ENCODE measurements at regions not wholly inside any gene's neighbourhood (a gene's known extent, or its start where the extent isn't known, plus 50 kb on each side); places are given as distances from the start of the nearest gene placed in this dataset.
A peak's percentile ranks its signal among the peaks of the same experiment; 100 is the strongest.

- no peak for DNase-seq
- Mint-ChIP-seq H3K4me3 (no peak overlapping the region), H3K9me3 (no peaks in the 10 kb centered on the region), H3K27ac (no peak overlapping the region), H3K36me3 (ENCODE audit: low read depth) (no peaks in the 10 kb centered on the region), H3K27me3 (peaks cover 17% of the 10 kb centered on the region), H3K4me1 (ENCODE audit: low read depth) (peaks cover 6% of the 10 kb centered on the region)
Observed at GRCh38 chr3:193774916-193775285, 181.9 kb downstream of the OPA1 start.

DNA sequence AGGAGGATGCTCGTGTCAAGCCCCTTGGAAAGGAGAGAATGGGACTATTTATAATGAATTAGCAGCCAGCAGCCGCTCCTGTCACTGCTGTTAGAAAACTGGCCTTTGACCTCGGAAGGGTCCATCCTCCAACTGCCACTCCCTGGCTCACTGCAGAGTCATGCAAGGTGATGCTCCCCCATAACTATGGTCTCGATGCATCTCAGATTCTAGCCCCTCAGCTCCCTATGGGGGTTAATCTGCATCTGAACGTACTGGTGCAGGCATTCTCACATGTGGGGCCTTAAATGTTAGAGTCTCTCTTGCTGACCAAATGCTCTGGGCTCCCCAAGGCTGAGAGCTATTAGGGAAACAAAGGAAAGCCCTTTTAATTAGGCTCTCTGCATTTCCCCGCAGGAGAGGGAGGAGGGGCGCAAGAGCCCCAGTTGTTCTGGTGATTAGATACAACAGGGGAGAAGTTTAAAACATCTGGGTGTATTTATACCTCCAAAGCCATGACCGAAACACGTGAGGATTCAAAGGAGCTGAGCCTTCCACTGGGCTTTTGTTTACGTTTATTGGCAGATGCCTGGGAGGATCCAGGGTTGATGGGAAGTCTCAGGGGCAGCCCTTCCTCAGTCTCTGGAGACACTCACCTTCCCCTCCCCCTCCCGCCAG, 182.5 kb downstream of the OPA1 start:
- peaks cover 6% of the 10 kb centered on the region for H3K4me1 Mint-ChIP-seq (ENCODE audit: low read depth)
- H3K27me3 Mint-ChIP-seq: peaks cover 24% of the 10 kb centered on the region
- no peak overlapping the region for H3K4me3 Mint-ChIP-seq
- no peak overlapping the region for H3K27ac Mint-ChIP-seq
- H3K36me3 Mint-ChIP-seq (ENCODE audit: low read depth): no peaks in the 10 kb centered on the region
- H3K9me3 Mint-ChIP-seq: no peaks in the 10 kb centered on the region
- DNase-seq: no peak

DNA sequence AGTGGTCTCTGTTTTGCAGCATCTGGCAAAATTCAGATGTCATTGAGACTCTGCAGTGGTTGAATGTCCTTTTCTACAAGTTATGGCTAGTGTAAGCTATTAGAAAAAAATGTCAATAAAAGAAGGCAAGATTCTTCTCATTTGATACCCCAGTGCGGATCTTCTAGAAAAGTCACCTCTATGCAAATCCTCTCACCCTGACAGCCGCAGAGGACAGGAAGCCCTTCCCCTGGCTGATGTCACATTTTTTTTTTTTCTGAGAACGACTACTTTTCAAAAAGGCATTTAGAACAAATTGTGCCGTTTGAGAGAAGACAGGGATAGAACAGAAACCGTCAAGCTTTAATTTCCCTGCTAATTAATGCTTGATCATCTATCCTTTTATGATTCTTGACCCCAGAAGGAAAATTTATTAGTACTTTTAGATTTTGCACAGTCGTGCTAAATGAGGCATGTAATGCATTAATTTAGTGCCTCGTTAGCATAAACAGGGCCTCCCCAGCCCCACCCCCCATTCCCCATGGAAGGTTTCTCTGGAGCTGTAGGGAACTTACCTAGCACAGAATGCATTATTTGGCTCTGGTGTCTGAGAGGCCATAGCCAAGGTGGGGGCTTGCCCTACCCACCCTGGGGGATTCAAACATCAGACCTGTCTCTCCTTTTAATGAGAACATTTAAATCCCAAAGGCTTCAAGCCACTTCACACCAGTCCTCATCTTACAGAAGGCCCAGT, 183.8 kb downstream of the OPA1 start:
- Mint-ChIP-seq H3K27ac (no peak overlapping the region), H3K4me3 (no peak overlapping the region), H3K4me1 (ENCODE audit: low read depth) (peaks cover 6% of the 10 kb centered on the region), H3K9me3 (no peaks in the 10 kb centered on the region), H3K27me3 (peaks cover 33% of the 10 kb centered on the region), H3K36me3 (ENCODE audit: low read depth) (no peaks in the 10 kb centered on the region)
- DNase-seq: no peak

GRCh38 chr3:193777524-193777923, 184.5 kb downstream of the OPA1 start:
- no peak overlapping the region for H3K4me3 Mint-ChIP-seq
- peaks cover 6% of the 10 kb centered on the region for H3K4me1 Mint-ChIP-seq (ENCODE audit: low read depth)
- no peak overlapping the region for H3K27ac Mint-ChIP-seq
- no peak for DNase-seq
- no peaks in the 10 kb centered on the region for H3K9me3 Mint-ChIP-seq
- no peaks in the 10 kb centered on the region for H3K36me3 Mint-ChIP-seq (ENCODE audit: low read depth)
- peaks cover 40% of the 10 kb centered on the region for H3K27me3 Mint-ChIP-seq

GRCh38 chr3:193778676-193779075, 185.7 kb downstream of the OPA1 start:
- Mint-ChIP-seq H3K27me3 (peaks cover 49% of the 10 kb centered on the region), H3K36me3 (ENCODE audit: low read depth) (no peaks in the 10 kb centered on the region), H3K4me1 (ENCODE audit: low read depth) (peaks cover 6% of the 10 kb centered on the region), H3K27ac (no peak overlapping the region), H3K4me3 (no peak overlapping the region), H3K9me3 (no peaks in the 10 kb centered on the region)
- DNase-seq: no peak

- no peak for DNase-seq
- H3K4me1 Mint-ChIP-seq (ENCODE audit: low read depth): peaks cover 6% of the 10 kb centered on the region
- H3K4me3 Mint-ChIP-seq: no peak overlapping the region
- peaks cover 57% of the 10 kb centered on the region for H3K27me3 Mint-ChIP-seq
- no peak overlapping the region for H3K27ac Mint-ChIP-seq
- H3K36me3 Mint-ChIP-seq (ENCODE audit: low read depth): no peaks in the 10 kb centered on the region
- no peaks in the 10 kb centered on the region for H3K9me3 Mint-ChIP-seq
Observed at GRCh38 chr3:193779933-193780332, 186.9 kb downstream of the OPA1 start.

DNA sequence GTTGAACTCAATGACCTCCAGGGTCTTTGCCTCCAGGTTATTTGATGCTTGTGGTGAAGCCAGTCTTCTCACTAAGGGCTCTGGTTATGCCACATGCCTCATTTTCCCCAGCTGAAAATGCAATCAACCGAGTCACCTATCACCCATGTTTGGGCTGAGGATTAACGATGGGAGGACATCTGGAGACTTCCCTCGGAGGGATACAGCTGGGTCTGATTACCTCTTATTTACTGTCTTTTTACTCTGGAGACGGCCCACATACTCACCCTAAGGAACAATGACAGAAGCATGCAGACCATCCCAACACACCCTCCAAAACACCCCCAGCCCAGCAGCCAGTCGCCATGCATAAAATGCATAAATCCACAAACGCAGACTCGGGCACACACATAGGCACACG, 187.4 kb downstream of the OPA1 start:
- Mint-ChIP-seq H3K4me3 (no peak overlapping the region), H3K27me3 (peaks cover 58% of the 10 kb centered on the region), H3K36me3 (ENCODE audit: low read depth) (no peaks in the 10 kb centered on the region), H3K4me1 (ENCODE audit: low read depth) (peaks cover 6% of the 10 kb centered on the region), H3K27ac (no peak overlapping the region), H3K9me3 (no peaks in the 10 kb centered on the region)
- DNase-seq: no peak

GRCh38 chr3:193780810-193781478, 187.9 kb downstream of the OPA1 start:
- peak; percentile 43 for DNase-seq
- H3K9me3 Mint-ChIP-seq: no peaks in the 10 kb centered on the region
- H3K36me3 Mint-ChIP-seq (ENCODE audit: low read depth): no peaks in the 10 kb centered on the region
- no peak overlapping the region for H3K4me3 Mint-ChIP-seq
- H3K27me3 Mint-ChIP-seq: peaks cover 58% of the 10 kb centered on the region
- H3K4me1 Mint-ChIP-seq (ENCODE audit: low read depth): peaks cover 6% of the 10 kb centered on the region
- H3K27ac Mint-ChIP-seq: no peak overlapping the region

DNA sequence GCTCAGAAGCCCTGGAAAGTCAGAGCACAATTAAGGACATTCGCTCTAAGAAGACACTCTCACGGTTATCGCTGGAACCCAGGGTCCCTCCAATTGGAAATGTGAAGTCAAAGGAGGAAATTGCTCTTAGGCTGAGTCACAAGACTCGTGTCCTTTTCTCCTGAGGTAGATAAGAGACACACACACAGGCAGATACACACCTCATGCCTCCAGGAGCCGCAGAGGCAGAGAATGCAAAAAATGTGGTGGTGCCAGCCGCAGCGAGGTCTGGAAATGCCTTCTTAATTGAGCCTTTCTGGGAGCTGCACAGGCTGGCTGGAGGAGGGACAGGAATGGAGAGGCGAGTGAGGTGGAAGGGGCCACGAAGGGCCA, 189.3 kb downstream of the OPA1 start:
- peaks cover 63% of the 10 kb centered on the region for H3K27me3 Mint-ChIP-seq
- no peak overlapping the region for H3K4me3 Mint-ChIP-seq
- H3K36me3 Mint-ChIP-seq (ENCODE audit: low read depth): no peaks in the 10 kb centered on the region
- H3K4me1 Mint-ChIP-seq (ENCODE audit: low read depth): no peaks in the 10 kb centered on the region
- no peaks in the 10 kb centered on the region for H3K9me3 Mint-ChIP-seq
- no peak overlapping the region for H3K27ac Mint-ChIP-seq
- no peak for DNase-seq

DNA sequence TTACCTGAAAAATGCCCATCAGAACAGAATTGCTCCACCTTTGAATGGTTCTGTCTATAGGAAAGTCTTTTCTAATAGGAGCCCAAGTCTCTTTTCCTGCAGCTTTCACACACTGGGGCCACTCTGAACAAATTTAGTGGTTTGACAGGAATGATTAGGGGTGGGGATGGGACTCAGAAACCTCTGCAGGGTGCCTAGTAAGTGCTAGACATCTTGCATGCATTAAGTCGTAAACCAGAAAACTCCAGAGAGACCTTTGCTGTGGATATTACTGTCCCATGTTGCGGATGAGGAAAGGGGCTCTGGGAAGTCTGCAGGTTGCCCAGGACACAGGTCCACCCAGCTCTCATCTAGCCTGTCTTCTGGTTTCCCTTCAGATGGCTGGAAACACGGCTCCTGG, 189.7 kb downstream of the OPA1 start:
- no peaks in the 10 kb centered on the region for H3K9me3 Mint-ChIP-seq

DNA sequence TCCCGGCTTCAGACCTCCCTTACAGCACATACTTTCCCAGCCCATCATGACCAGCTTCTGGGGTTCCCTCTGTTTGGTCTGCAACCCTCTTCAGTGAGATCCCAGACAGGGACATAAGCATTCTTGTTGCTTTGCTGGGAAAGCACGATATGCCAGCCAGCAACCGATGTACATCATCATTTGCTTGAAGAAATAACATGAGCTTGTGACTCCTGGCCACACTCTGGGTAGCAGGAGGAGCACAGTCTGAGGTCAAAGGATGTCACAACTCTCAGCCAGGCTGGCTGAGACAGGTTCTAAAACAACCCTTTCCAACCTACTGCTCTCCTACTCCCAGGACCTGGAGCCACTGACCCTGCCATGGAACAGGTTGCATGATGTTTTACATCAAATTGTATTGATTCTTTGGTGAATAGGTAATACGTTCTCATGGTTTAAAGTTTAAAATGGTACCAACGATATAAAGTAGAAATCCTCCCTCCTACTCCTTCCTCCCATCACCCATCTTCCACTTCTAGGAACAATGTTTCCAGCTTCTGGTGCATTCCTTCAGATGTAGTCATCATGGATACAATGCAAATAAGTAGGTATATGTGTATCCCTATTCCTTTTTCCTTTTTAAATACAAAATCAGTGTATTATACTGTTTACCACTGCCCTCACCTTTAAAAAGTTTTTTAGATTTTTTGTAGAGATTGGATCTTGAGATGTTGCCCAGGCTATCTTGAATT, 190.3 kb downstream of the OPA1 start:
- no peak for DNase-seq
- Mint-ChIP-seq H3K27ac (no peak overlapping the region), H3K4me1 (ENCODE audit: low read depth) (no peaks in the 10 kb centered on the region), H3K27me3 (peaks cover 73% of the 10 kb centered on the region), H3K4me3 (no peak overlapping the region), H3K36me3 (ENCODE audit: low read depth) (no peaks in the 10 kb centered on the region), H3K9me3 (no peaks in the 10 kb centered on the region)

More for the DNA sequence above, 189.7 kb downstream of the OPA1 start:
- Mint-ChIP-seq H3K27ac (no peak overlapping the region), H3K4me1 (ENCODE audit: low read depth) (no peaks in the 10 kb centered on the region), H3K27me3 (peaks cover 68% of the 10 kb centered on the region), H3K4me3 (no peak overlapping the region), H3K36me3 (ENCODE audit: low read depth) (no peaks in the 10 kb centered on the region)
- no peak for DNase-seq

GRCh38 chr3:193784822-193785221, 191.8 kb downstream of the OPA1 start:
- Mint-ChIP-seq H3K36me3 (ENCODE audit: low read depth) (no peaks in the 10 kb centered on the region), H3K9me3 (no peaks in the 10 kb centered on the region), H3K27ac (no peak overlapping the region), H3K27me3 (peaks cover 62% of the 10 kb centered on the region), H3K4me1 (ENCODE audit: low read depth) (no peaks in the 10 kb centered on the region), H3K4me3 (no peak overlapping the region)
- no peak for DNase-seq

- DNase-seq: no peak
- no peaks in the 10 kb centered on the region for H3K9me3 Mint-ChIP-seq
- H3K4me1 Mint-ChIP-seq (ENCODE audit: low read depth): no peaks in the 10 kb centered on the region
- H3K27me3 Mint-ChIP-seq: peaks cover 51% of the 10 kb centered on the region
- H3K36me3 Mint-ChIP-seq (ENCODE audit: low read depth): no peaks in the 10 kb centered on the region
- no peak overlapping the region for H3K27ac Mint-ChIP-seq
- no peak overlapping the region for H3K4me3 Mint-ChIP-seq
Observed at GRCh38 chr3:193787496-193787870, 194.5 kb downstream of the OPA1 start.

- H3K4me3 Mint-ChIP-seq: no peak overlapping the region
- peaks cover 47% of the 10 kb centered on the region for H3K27me3 Mint-ChIP-seq
- DNase-seq: peak; percentile 32
- no peak overlapping the region for H3K27ac Mint-ChIP-seq
- no peaks in the 10 kb centered on the region for H3K36me3 Mint-ChIP-seq (ENCODE audit: low read depth)
- H3K4me1 Mint-ChIP-seq (ENCODE audit: low read depth): no peaks in the 10 kb centered on the region
- H3K9me3 Mint-ChIP-seq: no peaks in the 10 kb centered on the region
Observed at GRCh38 chr3:193788189-193788991, 195.4 kb downstream of the OPA1 start.

All from activated T-cell treated with anti-CD3 and anti-CD28 coated beads, Interleukin-2, amount 50 U/mL, for 24 hours (primary cell).